Retinal pigment epithelial cell (primary cell): ENCODE measurements at regions not wholly inside any gene's neighbourhood (a gene's known extent, or its start where the extent isn't known, plus 50 kb on each side); places are given as distances from the start of the nearest gene placed in this dataset.

ENCODE experiments used
- DNase-seq: peaks from one replicate; pipeline ENCODE4 v3.0.0-alpha.2; 2010; ENCODE audit warnings: low read depth
- H3K4me3 ChIP-seq: 2 replicates; pipeline ENCODE4 v1.5.1; 2011; ENCODE audit warnings: mild to moderate bottlenecking, low read length, control low read depth, moderate library complexity
- CTCF ChIP-seq: conservative IDR thresholded peaks from 2 replicates; pipeline ENCODE4 v1.5.1; 2011; ENCODE audit warnings: low read depth, low read length, control low read depth, inconsistent platforms

GRCh38 chr10:90451283-90451682 lies 406.6 kb downstream of the HTR7 start:
- TF ChIP-seq CTCF = no peak
- peak; percentile 32 for DNase-seq
- H3K4me3 ChIP-seq = no peak overlapping the region

GRCh38 chr10:90458054-90458453 lies 399.8 kb downstream of the HTR7 start:
- no peak for TF ChIP-seq CTCF
- H3K4me3 ChIP-seq = no peak overlapping the region
- no peak for DNase-seq

- TF ChIP-seq CTCF = no peak
- no peak overlapping the region for H3K4me3 ChIP-seq
- no peak for DNase-seq
Measured at GRCh38 chr10:90458571-90458970, 399.3 kb downstream of the HTR7 start.

GRCh38 chr10:90461437-90462155 lies 396.2 kb downstream of the HTR7 start:
- H3K4me3 ChIP-seq = no peak overlapping the region
- DNase-seq = no peak
- TF ChIP-seq CTCF = no peak

GRCh38 chr10:90462749-90463470 lies 394.9 kb downstream of the HTR7 start:
- DNase-seq = no peak
- no peak for TF ChIP-seq CTCF

GRCh38 chr10:90464329-90464728 lies 393.5 kb downstream of the HTR7 start:
- no peak for TF ChIP-seq CTCF
- H3K4me3 ChIP-seq = no peak overlapping the region
- no peak for DNase-seq

More at GRCh38 chr10:90462749-90463470, 394.9 kb downstream of the HTR7 start:
- H3K4me3 ChIP-seq = no peak overlapping the region

- TF ChIP-seq CTCF = no peak
- no peak for DNase-seq
- H3K4me3 ChIP-seq = no peak overlapping the region
Measured at GRCh38 chr10:90470966-90471365, 386.9 kb downstream of the HTR7 start.
